MM.1S (cell line): ENCODE measurements at regions not wholly inside any gene's neighbourhood (a gene's known extent, or its start where the extent isn't known, plus 50 kb on each side); places are given as distances from the start of the nearest gene placed in this dataset.

ENCODE experiments used
- CTCF ChIP-seq: fragments of 300-600 bp; sonication (generic); IDR thresholded peaks from 2 replicates; pipeline ENCODE4 v1.5.1; 2016; ENCODE audit warnings: antibody characterized with exemption, low read length, mixed read lengths
- EZH2 ChIP-seq: fragments of 300-600 bp; sonication (generic); optimal IDR thresholded peaks from 2 replicates; pipeline ENCODE3; 2017; ENCODE audit warnings: low read depth, mild to moderate bottlenecking, antibody characterized with exemption, low read length, mixed read lengths
- EZH2phosphoT487 ChIP-seq: fragments of 300-600 bp; sonication (generic); IDR thresholded peaks from 2 replicates; pipeline ENCODE4 v1.6.1; 2018; ENCODE audit warnings: antibody characterized with exemption, low read length

GRCh38 chr1:244324176-244324883, 127.4 kb downstream of the ADSS2 start:
- TF ChIP-seq EZH2phosphoT487, result no peak
- TF ChIP-seq CTCF, result no peak
- no peak for TF ChIP-seq EZH2
